HL-60 (cell line): ENCODE measurements at regions not wholly inside any gene's neighbourhood (a gene's known extent, or its start where the extent isn't known, plus 50 kb on each side); places are given as distances from the start of the nearest gene placed in this dataset.

Experiments
- GABPA ChIP-seq: IDR thresholded peaks from 2 replicates; pipeline ENCODE4 v1.6.1; 2012; ENCODE audit warnings: low read depth
- POLR2AphosphoS5 ChIP-seq: IDR thresholded peaks from 2 replicates; pipeline ENCODE4 v1.6.1; 2012; ENCODE audit warnings: low read depth
- TF ChIP-seq, protein P1 (sequence below): IDR thresholded peaks from one replicate; pipeline ENCODE4 v1.5.1; 2011; ENCODE audit warnings: low read length, control low read depth, inconsistent platforms; ENCODE audit not compliant: insufficient read depth
- TF ChIP-seq, protein P2 (sequence below): IDR thresholded peaks from 2 replicates; pipeline ENCODE4 v1.6.1; 2012; ENCODE audit warnings: low read depth; ENCODE audit not compliant: insufficient replicate concordance

DNA sequence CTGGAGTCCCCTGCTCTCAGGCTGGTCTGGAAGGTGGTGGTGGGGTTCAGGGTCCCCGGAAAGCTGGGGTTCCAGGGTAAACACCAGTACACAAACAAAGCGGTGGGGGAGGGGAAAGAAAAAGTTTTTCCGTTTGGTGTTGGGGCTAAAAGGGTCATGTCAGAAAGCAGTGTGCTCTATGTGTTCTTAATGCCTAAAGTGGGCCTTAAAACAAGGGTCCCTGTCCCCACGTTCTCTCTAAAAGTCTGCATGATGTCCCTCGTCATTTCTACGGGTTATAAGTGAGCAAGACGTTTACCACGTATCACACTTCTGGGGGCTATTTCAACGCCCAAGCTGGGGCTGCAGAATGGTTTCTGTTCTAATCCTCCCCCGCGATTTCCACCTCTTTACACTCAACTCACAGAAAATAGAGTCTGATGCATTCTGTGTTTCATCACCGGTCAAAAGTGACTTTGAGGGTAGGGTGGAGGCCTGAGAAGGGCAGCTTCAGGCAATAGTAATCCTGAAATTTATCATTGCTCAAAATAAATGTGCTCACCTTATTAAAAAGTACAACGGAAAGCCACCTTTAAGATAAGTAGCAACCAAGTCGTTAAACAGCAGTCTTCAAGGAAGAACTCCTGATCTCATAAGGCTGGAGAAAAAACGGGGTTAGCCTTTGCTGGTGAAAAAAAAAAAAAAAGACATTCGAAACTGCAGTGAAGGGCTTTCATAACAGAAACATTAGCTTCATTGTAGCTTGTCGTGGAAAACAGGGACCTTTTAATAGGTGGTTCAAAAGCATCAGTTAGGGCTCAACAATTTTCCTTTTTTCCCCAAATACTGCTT, 63.9 kb upstream of the PTGR2 start:
- TF ChIP-seq, protein P1, sequence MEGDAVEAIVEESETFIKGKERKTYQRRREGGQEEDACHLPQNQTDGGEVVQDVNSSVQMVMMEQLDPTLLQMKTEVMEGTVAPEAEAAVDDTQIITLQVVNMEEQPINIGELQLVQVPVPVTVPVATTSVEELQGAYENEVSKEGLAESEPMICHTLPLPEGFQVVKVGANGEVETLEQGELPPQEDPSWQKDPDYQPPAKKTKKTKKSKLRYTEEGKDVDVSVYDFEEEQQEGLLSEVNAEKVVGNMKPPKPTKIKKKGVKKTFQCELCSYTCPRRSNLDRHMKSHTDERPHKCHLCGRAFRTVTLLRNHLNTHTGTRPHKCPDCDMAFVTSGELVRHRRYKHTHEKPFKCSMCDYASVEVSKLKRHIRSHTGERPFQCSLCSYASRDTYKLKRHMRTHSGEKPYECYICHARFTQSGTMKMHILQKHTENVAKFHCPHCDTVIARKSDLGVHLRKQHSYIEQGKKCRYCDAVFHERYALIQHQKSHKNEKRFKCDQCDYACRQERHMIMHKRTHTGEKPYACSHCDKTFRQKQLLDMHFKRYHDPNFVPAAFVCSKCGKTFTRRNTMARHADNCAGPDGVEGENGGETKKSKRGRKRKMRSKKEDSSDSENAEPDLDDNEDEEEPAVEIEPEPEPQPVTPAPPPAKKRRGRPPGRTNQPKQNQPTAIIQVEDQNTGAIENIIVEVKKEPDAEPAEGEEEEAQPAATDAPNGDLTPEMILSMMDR = no peak
- TF ChIP-seq, protein P2, sequence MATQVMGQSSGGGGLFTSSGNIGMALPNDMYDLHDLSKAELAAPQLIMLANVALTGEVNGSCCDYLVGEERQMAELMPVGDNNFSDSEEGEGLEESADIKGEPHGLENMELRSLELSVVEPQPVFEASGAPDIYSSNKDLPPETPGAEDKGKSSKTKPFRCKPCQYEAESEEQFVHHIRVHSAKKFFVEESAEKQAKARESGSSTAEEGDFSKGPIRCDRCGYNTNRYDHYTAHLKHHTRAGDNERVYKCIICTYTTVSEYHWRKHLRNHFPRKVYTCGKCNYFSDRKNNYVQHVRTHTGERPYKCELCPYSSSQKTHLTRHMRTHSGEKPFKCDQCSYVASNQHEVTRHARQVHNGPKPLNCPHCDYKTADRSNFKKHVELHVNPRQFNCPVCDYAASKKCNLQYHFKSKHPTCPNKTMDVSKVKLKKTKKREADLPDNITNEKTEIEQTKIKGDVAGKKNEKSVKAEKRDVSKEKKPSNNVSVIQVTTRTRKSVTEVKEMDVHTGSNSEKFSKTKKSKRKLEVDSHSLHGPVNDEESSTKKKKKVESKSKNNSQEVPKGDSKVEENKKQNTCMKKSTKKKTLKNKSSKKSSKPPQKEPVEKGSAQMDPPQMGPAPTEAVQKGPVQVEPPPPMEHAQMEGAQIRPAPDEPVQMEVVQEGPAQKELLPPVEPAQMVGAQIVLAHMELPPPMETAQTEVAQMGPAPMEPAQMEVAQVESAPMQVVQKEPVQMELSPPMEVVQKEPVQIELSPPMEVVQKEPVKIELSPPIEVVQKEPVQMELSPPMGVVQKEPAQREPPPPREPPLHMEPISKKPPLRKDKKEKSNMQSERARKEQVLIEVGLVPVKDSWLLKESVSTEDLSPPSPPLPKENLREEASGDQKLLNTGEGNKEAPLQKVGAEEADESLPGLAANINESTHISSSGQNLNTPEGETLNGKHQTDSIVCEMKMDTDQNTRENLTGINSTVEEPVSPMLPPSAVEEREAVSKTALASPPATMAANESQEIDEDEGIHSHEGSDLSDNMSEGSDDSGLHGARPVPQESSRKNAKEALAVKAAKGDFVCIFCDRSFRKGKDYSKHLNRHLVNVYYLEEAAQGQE = no peak
- TF ChIP-seq POLR2AphosphoS5 (no peak), GABPA (no peak)
